ENCODE measurements at regions not wholly inside any gene's neighbourhood (a gene's known extent, or its start where the extent isn't known, plus 50 kb on each side); places are given as distances from the start of the nearest gene placed in this dataset.

DNA sequence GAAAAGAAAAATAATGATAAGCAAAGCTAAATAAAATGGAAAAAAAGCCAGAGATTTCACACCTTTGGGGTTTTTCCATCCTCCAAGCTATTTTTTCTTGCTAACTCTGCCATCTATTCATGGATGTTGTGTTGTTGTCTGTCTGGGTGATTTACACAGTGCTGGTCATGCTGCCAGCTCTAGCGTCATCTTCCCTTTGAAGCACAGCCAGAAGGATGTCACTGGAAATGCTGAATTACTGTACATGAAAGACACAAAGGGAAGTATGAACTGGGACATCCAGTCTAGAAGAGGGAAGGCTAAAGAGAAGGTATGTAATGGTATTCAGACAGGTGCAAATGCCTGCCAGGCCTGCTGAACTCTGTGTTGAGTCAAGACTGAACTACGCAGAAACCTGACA is 241.9 kb upstream of the STXBP5 start:
- intact Hi-C loops (cut with micrococcal nuclease; ENCODE audit: unreplicated experiment) (no loop called here), in situ Hi-C loops (cut with MboI) (no loop called here)
- Histone ChIP-seq H3K36me3 (ENCODE audit: control insufficient read depth in 2 of 2, insufficient read depth in 2 of 2, low read length in 1 of 2) (no peaks in the 10 kb centered on the region), H3K9ac (ENCODE audit: control insufficient read depth, insufficient read depth, low read length) (no peak overlapping the region), H3K4me2 (ENCODE audit: control insufficient read depth, insufficient read depth) (no peak overlapping the region), H3K79me2 (ENCODE audit: control insufficient read depth, insufficient read depth, low read length) (no peaks in the 10 kb centered on the region), H3K4me1 (ENCODE audit: control insufficient read depth, insufficient read depth, low read length) (no peaks in the 10 kb centered on the region), H2AFZ (ENCODE audit: control insufficient read depth, low read depth, low read length) (no peak overlapping the region), H3K27me3 (replicated peaks in 1 of 2; ENCODE audit: control insufficient read depth in 2 of 2, insufficient read depth in 2 of 2, low read length in 1 of 2) (no peaks in the 10 kb centered on the region), H3K4me3 (no peak overlapping the region), H4K20me1 (ENCODE audit: control insufficient read depth, insufficient read depth) (no peaks in the 10 kb centered on the region), H3K27ac (ENCODE audit: control insufficient read depth, insufficient read depth) (no peak overlapping the region), H3K9me3 (replicated peaks; ENCODE audit: control insufficient read depth, insufficient read depth, low read length) (no peaks in the 10 kb centered on the region)
- BruUV-seq (replicated peaks), result no TSS peak
- RAD21 ChIA-PET (ENCODE audit: unreplicated experiment), result no interaction called here
- POLR2A ChIA-PET, result no interaction called here
- SMC1A ChIA-PET (ENCODE audit: uncharacterized antibody, unreplicated experiment), result interaction anchor here (1.2 kb wide), 1 partner anchor 10 kb away, joined by 5 read pairs; no protein-coding TSS in a partner anchor
- WGBS (ENCODE audit: insufficient coverage, insufficient replicate concordance, low lambda C conversion rate, missing lambda C conversion rate), result 79% methylated on average over 2 of the region's 2 CpGs
- TF ChIP-seq EED (IDR thresholded peaks at IDR 0.05; ENCODE audit: low read depth) (no peak), RUNX3 (IDR thresholded peaks at IDR 0.05; ENCODE audit: low read length) (no peak), SRF (IDR thresholded peaks at IDR 0.05; ENCODE audit: low read depth in 2 of 2, low read length in 2 of 2) (no peak), MTA3 (IDR thresholded peaks at IDR 0.05; ENCODE audit: borderline replicate concordance, low read length) (no peak), NR2C1 (IDR thresholded peaks at IDR 0.05) (no peak), STAT3 (IDR thresholded peaks at IDR 0.05; ENCODE audit: low read depth, low read length) (no peak)
- TF ChIP-seq, protein P1, sequence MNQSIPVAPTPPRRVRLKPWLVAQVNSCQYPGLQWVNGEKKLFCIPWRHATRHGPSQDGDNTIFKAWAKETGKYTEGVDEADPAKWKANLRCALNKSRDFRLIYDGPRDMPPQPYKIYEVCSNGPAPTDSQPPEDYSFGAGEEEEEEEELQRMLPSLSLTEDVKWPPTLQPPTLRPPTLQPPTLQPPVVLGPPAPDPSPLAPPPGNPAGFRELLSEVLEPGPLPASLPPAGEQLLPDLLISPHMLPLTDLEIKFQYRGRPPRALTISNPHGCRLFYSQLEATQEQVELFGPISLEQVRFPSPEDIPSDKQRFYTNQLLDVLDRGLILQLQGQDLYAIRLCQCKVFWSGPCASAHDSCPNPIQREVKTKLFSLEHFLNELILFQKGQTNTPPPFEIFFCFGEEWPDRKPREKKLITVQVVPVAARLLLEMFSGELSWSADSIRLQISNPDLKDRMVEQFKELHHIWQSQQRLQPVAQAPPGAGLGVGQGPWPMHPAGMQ (IDR thresholded peaks at IDR 0.05; ENCODE audit: borderline replicate concordance), result no peak
- DNase-seq (ENCODE audit: low read depth, low spot score) (no peak), ATAC-seq (no peak), FAIRE-seq (no peak)
- CTCF ChIA-PET, result interaction anchor here (0.6 kb wide), 1 partner anchor 631 kb away, joined by 3 read pairs; no protein-coding TSS in a partner anchor

DNA sequence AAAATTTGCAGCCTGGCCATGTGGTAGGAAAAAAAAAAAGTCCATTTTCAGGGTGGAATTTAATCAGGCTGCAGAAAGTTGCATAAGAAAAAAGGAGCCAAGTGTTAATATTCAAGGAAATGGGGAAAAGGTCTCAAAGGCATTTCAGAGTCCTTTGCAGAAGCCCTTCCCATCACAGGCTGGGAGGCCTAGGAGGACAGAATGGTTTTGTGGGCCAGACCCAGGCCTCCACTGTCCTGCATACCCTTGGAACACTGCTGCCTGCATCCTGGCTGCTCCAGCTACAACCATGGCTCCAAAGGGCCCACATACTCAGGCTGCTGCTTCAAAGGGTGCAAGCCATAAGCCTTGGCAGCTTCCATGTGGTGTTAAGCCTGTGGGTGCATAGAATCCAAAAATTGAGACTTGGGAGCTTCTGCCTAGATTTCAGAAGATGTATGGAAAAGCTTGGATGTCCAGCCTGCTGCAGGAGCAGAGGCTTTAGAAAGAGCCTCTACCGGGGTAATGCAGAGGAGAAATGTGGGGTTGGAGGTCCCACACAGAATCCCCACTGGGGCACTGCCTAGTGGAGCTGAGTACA is 239.0 kb upstream of the STXBP5 start:
- no peaks in the 10 kb centered on the region for H3K79me2 ChIP-seq (ENCODE audit: control insufficient read depth, insufficient read depth, low read length)
- no peak overlapping the region for H2AFZ ChIP-seq (ENCODE audit: control insufficient read depth, low read depth, low read length)
- in situ Hi-C loops (cut with MboI) (no loop called here), intact Hi-C loops (cut with micrococcal nuclease; ENCODE audit: unreplicated experiment) (no loop called here)
- ChIA-PET POLR2A (no interaction called here), CTCF (interaction anchor here (1.5 kb wide), 1 partner anchor 25 kb away, joined by 3 read pairs; no protein-coding TSS in a partner anchor), RAD21 (ENCODE audit: unreplicated experiment) (no interaction called here), SMC1A (ENCODE audit: uncharacterized antibody, unreplicated experiment) (no interaction called here)
- no peak overlapping the region for H3K4me3 ChIP-seq
- H3K27ac ChIP-seq (ENCODE audit: control insufficient read depth, insufficient read depth), result no peak overlapping the region
- ATAC-seq (no peak), DNase-seq (ENCODE audit: low read depth, low spot score) (no peak), FAIRE-seq (no peak)
- no peak overlapping the region for H3K4me2 ChIP-seq (ENCODE audit: control insufficient read depth, insufficient read depth)
- H3K27me3 ChIP-seq (replicated peaks in 1 of 2; ENCODE audit: control insufficient read depth in 2 of 2, insufficient read depth in 2 of 2, low read length in 1 of 2), result no peaks in the 10 kb centered on the region
- H3K36me3 ChIP-seq (ENCODE audit: control insufficient read depth in 2 of 2, insufficient read depth in 2 of 2, low read length in 1 of 2), result no peaks in the 10 kb centered on the region
- 0% methylated on average over 1 of the region's 1 CpG for WGBS (ENCODE audit: insufficient coverage, insufficient replicate concordance, low lambda C conversion rate, missing lambda C conversion rate)
- no peaks in the 10 kb centered on the region for H4K20me1 ChIP-seq (ENCODE audit: control insufficient read depth, insufficient read depth)
- no peak overlapping the region for H3K9ac ChIP-seq (ENCODE audit: control insufficient read depth, insufficient read depth, low read length)
- no TSS peak for BruUV-seq (replicated peaks)
- no peaks in the 10 kb centered on the region for H3K4me1 ChIP-seq (ENCODE audit: control insufficient read depth, insufficient read depth, low read length)
- H3K9me3 ChIP-seq (replicated peaks; ENCODE audit: control insufficient read depth, insufficient read depth, low read length), result no peaks in the 10 kb centered on the region
- TF ChIP-seq YY1 (IDR thresholded peaks at IDR 0.05; ENCODE audit: low read depth, low read length), result no peak
- TF ChIP-seq, protein P1 (IDR thresholded peaks at IDR 0.05; ENCODE audit: borderline replicate concordance), result no peak
- TF ChIP-seq, protein P2, sequence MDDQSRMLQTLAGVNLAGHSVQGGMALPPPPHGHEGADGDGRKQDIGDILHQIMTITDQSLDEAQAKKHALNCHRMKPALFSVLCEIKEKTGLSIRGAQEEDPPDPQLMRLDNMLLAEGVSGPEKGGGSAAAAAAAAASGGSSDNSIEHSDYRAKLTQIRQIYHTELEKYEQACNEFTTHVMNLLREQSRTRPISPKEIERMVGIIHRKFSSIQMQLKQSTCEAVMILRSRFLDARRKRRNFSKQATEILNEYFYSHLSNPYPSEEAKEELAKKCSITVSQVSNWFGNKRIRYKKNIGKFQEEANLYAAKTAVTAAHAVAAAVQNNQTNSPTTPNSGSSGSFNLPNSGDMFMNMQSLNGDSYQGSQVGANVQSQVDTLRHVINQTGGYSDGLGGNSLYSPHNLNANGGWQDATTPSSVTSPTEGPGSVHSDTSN (IDR thresholded peaks at IDR 0.05; ENCODE audit: insufficient replicate concordance, low read depth, low read length), result no peak
- TF ChIP-seq TARDBP (IDR thresholded peaks at IDR 0.05; ENCODE audit: borderline replicate concordance), result no peak

Measured in GM12878 (cell line).